ENCODE measurements at regions not wholly inside any gene's neighbourhood (a gene's known extent, or its start where the extent isn't known, plus 50 kb on each side); places are given as distances from the start of the nearest gene placed in this dataset.

GRCh38 chr6:85803721-85804120 is 161.0 kb upstream of the SYNCRIP start:
- Histone ChIP-seq H3K4me2 (replicated peaks; ENCODE audit: low read depth, low read length, poor library complexity, severe bottlenecking) (no peak overlapping the region), H3K4me3 (ENCODE audit: control extremely low read depth in 1 of 5, extremely low read depth in 1 of 5, insufficient read depth in 1 of 5, low read depth in 2 of 5, low read length in 4 of 5) (no peak overlapping the region), H4K20me1 (ENCODE audit: control insufficient read depth, insufficient read depth, low read length, poor library complexity, severe bottlenecking) (no peaks in the 10 kb centered on the region), H3K79me2 (ENCODE audit: control insufficient read depth, insufficient read depth, low read length) (no peaks in the 10 kb centered on the region), H3K36me3 (replicated peaks in 1 of 2; ENCODE audit: control extremely low read depth in 1 of 2, control insufficient read depth in 1 of 2, extremely low read depth in 1 of 2, insufficient read depth in 2 of 2, low read length in 1 of 2) (no peaks in the 10 kb centered on the region), H3K9ac (ENCODE audit: low read length) (no peak overlapping the region), H2AFZ (ENCODE audit: insufficient read depth, low read depth, low read length, poor library complexity, severe bottlenecking) (no peak overlapping the region), H3K9me3 (ENCODE audit: control extremely low read depth in 1 of 3, control insufficient read depth in 2 of 3, insufficient read depth in 1 of 3, low read length in 2 of 3) (peaks cover 0 to 16% (median 5%) of the 10 kb centered on the region in 3 donors), H3K27ac (ENCODE audit: low read length in 2 of 2) (no peak overlapping the region), H3K4me1 (ENCODE audit: control insufficient read depth in 2 of 2, insufficient read depth in 2 of 2, low read length in 2 of 2) (no peaks in the 10 kb centered on the region), H3K27me3 (replicated peaks in 1 of 4; ENCODE audit: control extremely low read depth in 1 of 4, control insufficient read depth in 3 of 4, insufficient read depth in 4 of 4, low read length in 3 of 4) (no peaks in the 10 kb centered on the region)
- intact Hi-C loops (cut with micrococcal nuclease), result no loop called here
- DNase-seq (no peak), ATAC-seq (ENCODE audit: low read depth) (no peak)
- POLR2A ChIA-PET, result no interaction called here
- CTCF ChIA-PET, result no interaction called here
- Mint-ChIP-seq H3K4me1 (no peaks in the 10 kb centered on the region), H3K4me3 (no peak overlapping the region), H3K27me3 (peaks cover 7% of the 10 kb centered on the region), H3K27ac (no peak overlapping the region), H3K9me3 (ENCODE audit: insufficient read depth) (peaks cover 6% of the 10 kb centered on the region)
- WGBS (ENCODE audit: insufficient coverage), result no CpG with 5 or more reads among the region's 1 CpG
- TF ChIP-seq EZH2 (IDR thresholded peaks at IDR 0.05; ENCODE audit: borderline replicate concordance, insufficient read depth, low read depth, low read length, poor library complexity, severe bottlenecking) (no peak), CTCF (IDR thresholded peaks at IDR 0.05) (no peak)

- DNase-seq (no peak), ATAC-seq (ENCODE audit: low read depth) (no peak)
- no peaks in the 10 kb centered on the region for H3K36me3 ChIP-seq (replicated peaks in 1 of 2; ENCODE audit: control extremely low read depth in 1 of 2, control insufficient read depth in 1 of 2, extremely low read depth in 1 of 2, insufficient read depth in 2 of 2, low read length in 1 of 2)
- Mint-ChIP-seq H3K27ac (no peak overlapping the region), H3K4me1 (no peaks in the 10 kb centered on the region), H3K9me3 (ENCODE audit: insufficient read depth) (peaks cover 2% of the 10 kb centered on the region), H3K27me3 (peaks cover 7% of the 10 kb centered on the region), H3K4me3 (no peak overlapping the region)
- no peak overlapping the region for H3K4me3 ChIP-seq (ENCODE audit: control extremely low read depth in 1 of 5, extremely low read depth in 1 of 5, insufficient read depth in 1 of 5, low read depth in 2 of 5, low read length in 4 of 5)
- H3K4me1 ChIP-seq (ENCODE audit: control insufficient read depth in 2 of 2, insufficient read depth in 2 of 2, low read length in 2 of 2), result no peaks in the 10 kb centered on the region
- H3K4me2 ChIP-seq (replicated peaks; ENCODE audit: low read depth, low read length, poor library complexity, severe bottlenecking), result no peak overlapping the region
- H3K9me3 ChIP-seq (ENCODE audit: control extremely low read depth in 1 of 3, control insufficient read depth in 2 of 3, insufficient read depth in 1 of 3, low read length in 2 of 3), result peaks cover 0 to 1% (median 0%) of the 10 kb centered on the region in 3 donors
- H3K79me2 ChIP-seq (ENCODE audit: control insufficient read depth, insufficient read depth, low read length), result no peaks in the 10 kb centered on the region
- no peak overlapping the region for H2AFZ ChIP-seq (ENCODE audit: insufficient read depth, low read depth, low read length, poor library complexity, severe bottlenecking)
- ChIA-PET POLR2A (no interaction called here), CTCF (no interaction called here)
- no CpG with 5 or more reads among the region's 1 CpG for whole genome bisulfite sequencing (ENCODE audit: insufficient coverage)
- no peak for TF ChIP-seq CTCF (IDR thresholded peaks at IDR 0.05)
- no peak for TF ChIP-seq EZH2 (IDR thresholded peaks at IDR 0.05; ENCODE audit: borderline replicate concordance, insufficient read depth, low read depth, low read length, poor library complexity, severe bottlenecking)
- no peak overlapping the region for H3K27ac ChIP-seq (ENCODE audit: low read length in 2 of 2)
- no peaks in the 10 kb centered on the region for H4K20me1 ChIP-seq (ENCODE audit: control insufficient read depth, insufficient read depth, low read length, poor library complexity, severe bottlenecking)
- no peak overlapping the region for H3K9ac ChIP-seq (ENCODE audit: low read length)
- intact Hi-C loops (cut with micrococcal nuclease), result no loop called here
- H3K27me3 ChIP-seq (replicated peaks in 1 of 4; ENCODE audit: control extremely low read depth in 1 of 4, control insufficient read depth in 3 of 4, insufficient read depth in 4 of 4, low read length in 3 of 4), result no peaks in the 10 kb centered on the region
Observed at GRCh38 chr6:85802162-85802561, 159.5 kb upstream of the SYNCRIP start.
